GM10248 (cell line): ENCODE measurements at regions not wholly inside any gene's neighbourhood (a gene's known extent, or its start where the extent isn't known, plus 50 kb on each side); places are given as distances from the start of the nearest gene placed in this dataset.
"Not testable (repeated sequence)": the region's sequence is repeated elsewhere in the genome, so short reads cannot be mapped to it uniquely, and the experiment has no call there.

Experiments
- CTCF ChIA-PET: fragments of 300-600 bp; sonication (Branson Sonifier 250); formaldehyde crosslinking; extraction: SDS; loops from one replicate; lab custom pipeline; 2021; ENCODE audit warnings: antibody characterized with exemption; lab: Yijun Ruan, JAX
- POLR2A ChIA-PET: fragments of 350-650 bp; sonication (Branson Sonifier 250); formaldehyde crosslinking; extraction: SDS; loops from one replicate; lab custom pipeline; 2020; ENCODE audit warnings: antibody characterized with exemption; lab: Yijun Ruan, JAX
- DNase-seq: peaks from one replicate; pipeline ENCODE4 v3.0.0; 2012; ENCODE audit errors: extremely low spot score
- CTCF ChIP-seq: IDR thresholded peaks from 2 replicates; pipeline ENCODE4 v1.5.1; 2012; ENCODE audit warnings: mild to moderate bottlenecking, low read depth; ENCODE audit errors: extremely low read depth, missing control alignments, control extremely low read depth

GRCh38 chr6:85751374-85752055, 108.8 kb upstream of the SYNCRIP start:
- POLR2A ChIA-PET: no interaction called here
- CTCF ChIA-PET: no interaction called here
- no peak for TF ChIP-seq CTCF
- DNase-seq: no peak

- CTCF ChIA-PET, DNase-seq, POLR2A ChIA-PET: not testable (repeated sequence)
Observed at GRCh38 chr6:85750146-85750545, 107.5 kb upstream of the SYNCRIP start.

- ChIA-PET CTCF (no interaction called here), POLR2A (no interaction called here)
- no peak for DNase-seq
- TF ChIP-seq CTCF: no peak
Observed at GRCh38 chr6:85749236-85749635, 106.5 kb upstream of the SYNCRIP start.

- TF ChIP-seq CTCF: no peak
- ChIA-PET CTCF (no interaction called here), POLR2A (no interaction called here)
- no peak for DNase-seq
Observed at GRCh38 chr6:85747666-85748065, 105.0 kb upstream of the SYNCRIP start.

GRCh38 chr6:85747093-85747492, 104.4 kb upstream of the SYNCRIP start:
- ChIA-PET CTCF (no interaction called here), POLR2A (no interaction called here)
- DNase-seq: no peak
- no peak for TF ChIP-seq CTCF

- DNase-seq: no peak
- ChIA-PET CTCF (no interaction called here), POLR2A (no interaction called here)
- no peak for TF ChIP-seq CTCF
Observed at GRCh38 chr6:85744433-85744970, 101.8 kb upstream of the SYNCRIP start.

GRCh38 chr6:85726206-85726605, 83.5 kb upstream of the SYNCRIP start:
- DNase-seq: no peak
- POLR2A ChIA-PET: no interaction called here
- no peak for TF ChIP-seq CTCF
- CTCF ChIA-PET: interaction anchor here (0.8 kb wide), 1 partner anchor 7 kb away, joined by 3 read pairs; no protein-coding TSS in a partner anchor
